Caco-2 (cell line): ENCODE measurements at regions not wholly inside any gene's neighbourhood (a gene's known extent, or its start where the extent isn't known, plus 50 kb on each side); places are given as distances from the start of the nearest gene placed in this dataset.

Source experiments
- BruUV-seq: library from RNA; stranded (reverse); fragments of 400-500 nt; replicated peaks from 2 replicates; lab custom pipeline; 2021; lab: Mats Ljungman, UMichigan
- CTCF ChIA-PET: fragments of 300-600 bp; sonication (Branson Sonifier 250); formaldehyde crosslinking; loops from one replicate; lab custom pipeline; 2022; ENCODE audit warnings: antibody characterized with exemption; lab: Charles Lee
- POLR2A ChIA-PET: fragments of 300-600 bp; sonication (Branson Sonifier 250); formaldehyde crosslinking; loops from one replicate; lab custom pipeline; 2022; ENCODE audit warnings: antibody characterized with exemption; lab: Charles Lee
- DNase-seq, 2 experiments: peaks; one replicate each; pipeline versions ENCODE4 v3.0.0 to v3.0.0-alpha.2; 2020 to 2022
- H3K27me3 ChIP-seq: replicated peaks from 2 replicates; pipeline ENCODE4 v1.6.0; 2011; ENCODE audit warnings: low read length; ENCODE audit not compliant: control insufficient read depth, insufficient read depth
- H3K36me3 ChIP-seq: 2 replicates; pipeline ENCODE4 v1.5.1; 2011; ENCODE audit warnings: low read length; ENCODE audit not compliant: control insufficient read depth, insufficient read depth
- H3K4me1 ChIP-seq: fragments of 250-450 bp; sonication (Bioruptor Pico); 2 replicates; pipeline ENCODE4 v1.5.1; 2020; ENCODE audit warnings: mild to moderate bottlenecking
- H3K4me3 ChIP-seq: 2 replicates; pipeline ENCODE4 v1.5.1; 2011; ENCODE audit warnings: low read depth, mild to moderate bottlenecking, control low read depth, low read length
- H3K9me3 ChIP-seq: fragments of 250-450 bp; sonication (Bioruptor Pico); 2 replicates; pipeline ENCODE4 v1.5.1; 2020; ENCODE audit warnings: mild to moderate bottlenecking, moderate library complexity
- H3K27ac Mint-ChIP-seq: one replicate; pipeline ENCODE4 v1.8.0; 2022; ENCODE audit warnings: mixed read lengths; ENCODE audit not compliant: unreplicated experiment
- H3K27me3 Mint-ChIP-seq: one replicate; pipeline ENCODE4 v1.8.0; 2022; ENCODE audit warnings: mixed read lengths; ENCODE audit not compliant: insufficient read depth, unreplicated experiment
- H3K36me3 Mint-ChIP-seq: one replicate; pipeline ENCODE4 v1.8.0; 2022; ENCODE audit warnings: mild to moderate bottlenecking, mixed read lengths; ENCODE audit not compliant: insufficient read depth, unreplicated experiment
- H3K4me1 Mint-ChIP-seq: one replicate; pipeline ENCODE4 v1.8.0; 2022; ENCODE audit warnings: low read depth, mixed read lengths; ENCODE audit not compliant: unreplicated experiment
- H3K4me3 Mint-ChIP-seq: one replicate; pipeline ENCODE4 v1.8.0; 2022; ENCODE audit warnings: mild to moderate bottlenecking, moderate library complexity, mixed read lengths; ENCODE audit not compliant: unreplicated experiment
- H3K9me3 Mint-ChIP-seq: one replicate; pipeline ENCODE4 v1.8.0; 2022; ENCODE audit warnings: mixed read lengths; ENCODE audit not compliant: unreplicated experiment
- intact Hi-C: fragments of 100-400 bp; cut with micrococcal nuclease; formaldehyde crosslinking; loops from one replicate; pipeline ENCODE4 v1.10.0; 2022; ENCODE audit not compliant: unreplicated experiment
- TF ChIP-seq, protein P1 (sequence below), 2 experiments: fragments of 200-600 bp in 1 of 2; IDR thresholded peaks; 1 replicate in 1 of 2; 2 replicates in 1 of 2; pipeline versions ENCODE4 v1.5.1 to v1.8.0; 2011 to 2022; ENCODE audit warnings: antibody characterized with exemption in 1 of 2, control low read depth in 1 of 2, inconsistent platforms in 1 of 2, low read depth in 1 of 2, low read length in 1 of 2, mild to moderate bottlenecking in 1 of 2, moderate library complexity in 1 of 2; ENCODE audit not compliant: insufficient read depth in 1 of 2, severe bottlenecking in 1 of 2, unreplicated experiment in 1 of 2

DNA sequence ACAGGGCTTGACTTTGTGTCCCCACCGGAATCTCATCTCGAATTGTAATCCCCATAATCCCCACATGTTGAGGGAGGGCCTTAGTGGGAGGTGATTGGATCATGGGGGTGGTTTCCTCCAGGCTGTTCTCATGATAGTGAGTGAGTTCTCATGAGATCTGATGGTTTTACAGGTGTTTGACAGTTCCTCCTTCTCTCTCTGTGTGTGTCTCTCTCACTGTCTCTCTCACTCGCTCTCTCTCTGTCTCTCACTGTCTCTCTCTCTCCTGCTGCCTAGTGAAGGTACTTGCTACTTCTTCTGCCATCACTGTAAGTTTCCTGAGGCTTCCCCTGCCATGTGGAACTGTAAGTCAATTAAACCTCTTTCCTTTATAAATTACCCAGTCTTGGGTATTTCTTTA is 289.8 kb upstream of the HABP2 start:
- Mint-ChIP-seq H3K9me3 (no peaks in the 10 kb centered on the region), H3K4me1 (peaks cover 7% of the 10 kb centered on the region), H3K27me3 (peaks cover 12% of the 10 kb centered on the region), H3K27ac (no peak overlapping the region), H3K4me3 (no peak overlapping the region), H3K36me3 (no peaks in the 10 kb centered on the region)
- no peak overlapping the region for H3K4me3 ChIP-seq
- no peaks in the 10 kb centered on the region for H3K4me1 ChIP-seq
- CTCF ChIA-PET = no interaction called here
- H3K27me3 ChIP-seq = peaks cover 4% of the 10 kb centered on the region; the same call in 1 of the 2 replicates
- POLR2A ChIA-PET = no interaction called here
- no peaks in the 10 kb centered on the region for H3K9me3 ChIP-seq
- no TSS peak for BruUV-seq
- DNase-seq = no peak
- TF ChIP-seq, protein P1, sequence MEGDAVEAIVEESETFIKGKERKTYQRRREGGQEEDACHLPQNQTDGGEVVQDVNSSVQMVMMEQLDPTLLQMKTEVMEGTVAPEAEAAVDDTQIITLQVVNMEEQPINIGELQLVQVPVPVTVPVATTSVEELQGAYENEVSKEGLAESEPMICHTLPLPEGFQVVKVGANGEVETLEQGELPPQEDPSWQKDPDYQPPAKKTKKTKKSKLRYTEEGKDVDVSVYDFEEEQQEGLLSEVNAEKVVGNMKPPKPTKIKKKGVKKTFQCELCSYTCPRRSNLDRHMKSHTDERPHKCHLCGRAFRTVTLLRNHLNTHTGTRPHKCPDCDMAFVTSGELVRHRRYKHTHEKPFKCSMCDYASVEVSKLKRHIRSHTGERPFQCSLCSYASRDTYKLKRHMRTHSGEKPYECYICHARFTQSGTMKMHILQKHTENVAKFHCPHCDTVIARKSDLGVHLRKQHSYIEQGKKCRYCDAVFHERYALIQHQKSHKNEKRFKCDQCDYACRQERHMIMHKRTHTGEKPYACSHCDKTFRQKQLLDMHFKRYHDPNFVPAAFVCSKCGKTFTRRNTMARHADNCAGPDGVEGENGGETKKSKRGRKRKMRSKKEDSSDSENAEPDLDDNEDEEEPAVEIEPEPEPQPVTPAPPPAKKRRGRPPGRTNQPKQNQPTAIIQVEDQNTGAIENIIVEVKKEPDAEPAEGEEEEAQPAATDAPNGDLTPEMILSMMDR (IDR thresholded peaks at IDR 0.05; ENCODE audit: insufficient read depth in 1 of 2, low read depth in 1 of 2, low read length in 1 of 2, severe bottlenecking in 1 of 2, unreplicated experiment in 1 of 2) = no peak
- intact Hi-C loops = no loop called here
- H3K36me3 ChIP-seq = no peaks in the 10 kb centered on the region

GRCh38 chr10:113264333-113265131 is 288.3 kb upstream of the HABP2 start:
- no peaks in the 10 kb centered on the region for H3K9me3 ChIP-seq
- TF ChIP-seq, protein P1 (IDR thresholded peaks at IDR 0.05; ENCODE audit: insufficient read depth in 1 of 2, low read depth in 1 of 2, low read length in 1 of 2, severe bottlenecking in 1 of 2, unreplicated experiment in 1 of 2) = no peak
- DNase-seq = no peak
- ChIA-PET POLR2A (no interaction called here), CTCF (interaction anchor here (0.9 kb wide), 1 partner anchor 48 kb away, joined by 3 read pairs; no protein-coding TSS in a partner anchor)
- H3K4me3 ChIP-seq = no peak overlapping the region
- Mint-ChIP-seq H3K27me3 (peaks cover 8% of the 10 kb centered on the region), H3K4me3 (no peak overlapping the region), H3K9me3 (no peaks in the 10 kb centered on the region), H3K27ac (no peak overlapping the region), H3K4me1 (peaks cover 7% of the 10 kb centered on the region), H3K36me3 (no peaks in the 10 kb centered on the region)
- H3K36me3 ChIP-seq = no peaks in the 10 kb centered on the region
- peaks cover 2% of the 10 kb centered on the region; the same call in 1 of the 2 replicates for H3K27me3 ChIP-seq
- no TSS peak for BruUV-seq
- intact Hi-C loops = no loop called here
- no peaks in the 10 kb centered on the region for H3K4me1 ChIP-seq

DNA sequence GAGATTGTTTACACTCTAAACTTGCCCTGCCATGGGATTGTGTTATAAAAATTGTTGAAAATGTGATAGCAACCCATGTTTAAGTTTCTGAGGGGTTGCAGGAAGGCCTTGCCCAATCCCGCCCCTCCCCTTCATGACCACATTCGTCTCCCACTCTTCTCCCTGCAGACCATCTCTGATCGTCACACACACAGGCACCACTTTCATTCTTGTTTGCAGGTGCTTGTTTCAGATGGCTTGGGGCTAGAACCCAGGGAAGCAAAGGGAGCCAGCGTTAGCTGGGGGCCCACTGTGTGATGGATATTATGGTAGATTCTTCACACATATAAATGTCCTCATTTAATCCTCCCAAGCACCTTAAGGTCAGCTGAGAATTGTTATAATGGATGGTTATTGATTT is 286.7 kb upstream of the HABP2 start:
- TF ChIP-seq, protein P1 (IDR thresholded peaks at IDR 0.05; ENCODE audit: insufficient read depth in 1 of 2, low read depth in 1 of 2, low read length in 1 of 2, severe bottlenecking in 1 of 2, unreplicated experiment in 1 of 2) = no peak
- peaks cover 11% of the 10 kb centered on the region for H3K27me3 Mint-ChIP-seq
- no TSS peak for BruUV-seq

More for the DNA sequence above, 286.7 kb upstream of the HABP2 start:
- CTCF ChIA-PET = no interaction called here
- POLR2A ChIA-PET = no interaction called here
- Mint-ChIP-seq H3K9me3 (no peaks in the 10 kb centered on the region), H3K36me3 (no peaks in the 10 kb centered on the region), H3K27ac (no peak overlapping the region), H3K4me1 (peaks cover 7% of the 10 kb centered on the region), H3K4me3 (no peak overlapping the region)
- Histone ChIP-seq H3K36me3 (no peaks in the 10 kb centered on the region), H3K4me3 (no peak overlapping the region), H3K9me3 (no peaks in the 10 kb centered on the region), H3K27me3 (no peaks in the 10 kb centered on the region), H3K4me1 (no peaks in the 10 kb centered on the region)
- DNase-seq = no peak
- intact Hi-C loops = no loop called here
